ENCODE measurements at regions not wholly inside any gene's neighbourhood (a gene's known extent, or its start where the extent isn't known, plus 50 kb on each side); places are given as distances from the start of the nearest gene placed in this dataset.

GRCh38 chr3:99322551-99322950 is 315.8 kb upstream of the COL8A1 start:
- no peak for TF ChIP-seq CTCF (IDR thresholded peaks at IDR 0.05; ENCODE audit: insufficient read depth, low read depth, low read length)
- no peak overlapping the region for H3K4me3 ChIP-seq (ENCODE audit: low read depth, low read length)
- no peak for DNase-seq (ENCODE audit: low read depth)

GRCh38 chr3:99321261-99321660 is 317.1 kb upstream of the COL8A1 start:
- no peak for DNase-seq (ENCODE audit: low read depth)
- no peak overlapping the region for H3K4me3 ChIP-seq (ENCODE audit: low read depth, low read length)
- no peak for TF ChIP-seq CTCF (IDR thresholded peaks at IDR 0.05; ENCODE audit: insufficient read depth, low read depth, low read length)

- no peak overlapping the region for H3K4me3 ChIP-seq (ENCODE audit: low read depth, low read length)
- peak; percentile 73 for DNase-seq (ENCODE audit: low read depth)
- no peak for TF ChIP-seq CTCF (IDR thresholded peaks at IDR 0.05; ENCODE audit: insufficient read depth, low read depth, low read length)
Observed at GRCh38 chr3:99319961-99320360, 318.4 kb upstream of the COL8A1 start.

- DNase-seq (ENCODE audit: low read depth) = no peak
- no peak for TF ChIP-seq CTCF (IDR thresholded peaks at IDR 0.05; ENCODE audit: insufficient read depth, low read depth, low read length)
- no peak overlapping the region for H3K4me3 ChIP-seq (ENCODE audit: low read depth, low read length)
Observed at GRCh38 chr3:99319450-99319849, 318.9 kb upstream of the COL8A1 start.

- no peak overlapping the region for H3K4me3 ChIP-seq (ENCODE audit: low read depth, low read length)
- no peak for DNase-seq (ENCODE audit: low read depth)
- TF ChIP-seq CTCF (IDR thresholded peaks at IDR 0.05; ENCODE audit: insufficient read depth, low read depth, low read length) = no peak
Observed at GRCh38 chr3:99317201-99317600, 321.2 kb upstream of the COL8A1 start.

GRCh38 chr3:99315896-99316295 is 322.5 kb upstream of the COL8A1 start:
- no peak for TF ChIP-seq CTCF (IDR thresholded peaks at IDR 0.05; ENCODE audit: insufficient read depth, low read depth, low read length)
- DNase-seq (ENCODE audit: low read depth) = no peak
- H3K4me3 ChIP-seq (ENCODE audit: low read depth, low read length) = no peak overlapping the region

- DNase-seq (ENCODE audit: low read depth) = peak; percentile 37
- no peak for TF ChIP-seq CTCF (IDR thresholded peaks at IDR 0.05; ENCODE audit: insufficient read depth, low read depth, low read length)
- H3K4me3 ChIP-seq (ENCODE audit: low read depth, low read length) = no peak overlapping the region
Observed at GRCh38 chr3:99313485-99313884, 324.9 kb upstream of the COL8A1 start.
